ENCODE measurements at regions not wholly inside any gene's neighbourhood (a gene's known extent, or its start where the extent isn't known, plus 50 kb on each side); places are given as distances from the start of the nearest gene placed in this dataset.

- DNase-seq, result no peak
- Mint-ChIP-seq H3K4me1 (no peaks in the 10 kb centered on the region), H3K27me3 (ENCODE audit: low read depth in 2 of 2) (no peaks in the 10 kb centered on the region), H3K9me3 (no peaks in the 10 kb centered on the region), H3K27ac (no peak overlapping the region), H3K4me3 (no peak overlapping the region), H3K36me3 (no peaks in the 10 kb centered on the region)
- Histone ChIP-seq H3K9me3 (ENCODE audit: control insufficient read depth, insufficient read depth, low read length) (no peaks in the 10 kb centered on the region), H3K4me3 (ENCODE audit: low read length) (no peak overlapping the region), H3K36me3 (ENCODE audit: control insufficient read depth, insufficient read depth, low read length) (no peaks in the 10 kb centered on the region), H3K27ac (ENCODE audit: low read length) (no peak overlapping the region), H3K4me1 (ENCODE audit: control insufficient read depth, insufficient read depth, low read length) (no peaks in the 10 kb centered on the region), H3K27me3 (ENCODE audit: control insufficient read depth, insufficient read depth, low read length) (no peaks in the 10 kb centered on the region)
- no CpG with 5 or more reads among the region's 1 CpG for WGBS (ENCODE audit: insufficient coverage)
- intact Hi-C loops (cut with micrococcal nuclease), result no loop called here
- no peak for TF ChIP-seq CTCF (IDR thresholded peaks at IDR 0.05)
- no peak for ATAC-seq
Measured at GRCh38 chr9:75599126-75599525, 291.3 kb upstream of the PCSK5 start.

- Histone ChIP-seq H3K27ac (ENCODE audit: low read length) (no peak overlapping the region), H3K9me3 (ENCODE audit: control insufficient read depth, insufficient read depth, low read length) (no peaks in the 10 kb centered on the region), H3K27me3 (ENCODE audit: control insufficient read depth, insufficient read depth, low read length) (no peaks in the 10 kb centered on the region), H3K4me3 (ENCODE audit: low read length) (no peak overlapping the region), H3K36me3 (ENCODE audit: control insufficient read depth, insufficient read depth, low read length) (no peaks in the 10 kb centered on the region), H3K4me1 (ENCODE audit: control insufficient read depth, insufficient read depth, low read length) (peaks cover 2% of the 10 kb centered on the region)
- H3K4me3 Mint-ChIP-seq, result no peak overlapping the region
- no peak for TF ChIP-seq CTCF (IDR thresholded peaks at IDR 0.05)
- H3K27me3 Mint-ChIP-seq (ENCODE audit: low read depth in 2 of 2), result no peaks in the 10 kb centered on the region
- ATAC-seq, result no peak
- DNase-seq, result no peak
- H3K27ac Mint-ChIP-seq, result no peak overlapping the region
- intact Hi-C loops (cut with micrococcal nuclease), result no loop called here
- no peaks in the 10 kb centered on the region for H3K4me1 Mint-ChIP-seq
- no peaks in the 10 kb centered on the region for H3K36me3 Mint-ChIP-seq
- H3K9me3 Mint-ChIP-seq, result peaks cover 0 to 4% of the 10 kb centered on the region in 2 donors
- WGBS (ENCODE audit: insufficient coverage), result 94% methylated on average over 2 of the region's 2 CpGs
Measured at GRCh38 chr9:75601280-75601679, 289.2 kb upstream of the PCSK5 start.

GRCh38 chr9:75602060-75602459 lies 288.4 kb upstream of the PCSK5 start:
- intact Hi-C loops (cut with micrococcal nuclease), result no loop called here
- H3K27ac ChIP-seq (ENCODE audit: low read length), result no peak overlapping the region
- ATAC-seq, result no peak
- peaks cover 2% of the 10 kb centered on the region for H3K4me1 ChIP-seq (ENCODE audit: control insufficient read depth, insufficient read depth, low read length)
- 88% methylated on average over 4 of the region's 4 CpGs for WGBS (ENCODE audit: insufficient coverage)
- no peaks in the 10 kb centered on the region for H3K9me3 ChIP-seq (ENCODE audit: control insufficient read depth, insufficient read depth, low read length)
- H3K9me3 Mint-ChIP-seq, result peaks cover 0 to 6% of the 10 kb centered on the region in 2 donors
- H3K4me3 ChIP-seq (ENCODE audit: low read length), result no peak overlapping the region
- no peaks in the 10 kb centered on the region for H3K27me3 ChIP-seq (ENCODE audit: control insufficient read depth, insufficient read depth, low read length)
- no peaks in the 10 kb centered on the region for H3K36me3 ChIP-seq (ENCODE audit: control insufficient read depth, insufficient read depth, low read length)
- no peak for TF ChIP-seq CTCF (IDR thresholded peaks at IDR 0.05)
- H3K27me3 Mint-ChIP-seq (ENCODE audit: low read depth in 2 of 2), result no peaks in the 10 kb centered on the region
- no peak overlapping the region for H3K4me3 Mint-ChIP-seq
- H3K4me1 Mint-ChIP-seq, result no peaks in the 10 kb centered on the region
- no peak overlapping the region for H3K27ac Mint-ChIP-seq
- H3K36me3 Mint-ChIP-seq, result no peaks in the 10 kb centered on the region
- DNase-seq, result no peak

DNA sequence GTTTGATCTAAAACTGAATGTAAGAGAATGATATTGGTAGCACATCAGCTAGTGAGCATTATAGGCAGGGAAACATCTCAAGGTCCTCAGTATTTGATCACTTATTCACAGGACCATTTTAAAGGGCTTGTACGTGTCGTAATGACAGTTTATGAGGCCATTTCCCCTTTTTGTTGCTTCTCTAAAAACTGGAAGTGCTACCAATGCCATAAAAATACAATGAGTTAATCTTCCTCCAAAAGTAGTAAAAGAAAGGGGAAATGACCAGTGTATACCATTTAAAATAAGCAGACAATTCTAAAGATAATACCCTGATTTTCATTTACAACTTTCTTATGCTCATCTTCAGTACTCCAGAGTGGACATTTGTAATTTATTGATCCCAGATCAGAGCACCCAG lies 285.8 kb upstream of the PCSK5 start:
- Mint-ChIP-seq H3K9me3 (peaks cover 0 to 9% of the 10 kb centered on the region in 2 donors), H3K4me3 (no peak overlapping the region), H3K36me3 (no peaks in the 10 kb centered on the region), H3K4me1 (no peaks in the 10 kb centered on the region), H3K27me3 (ENCODE audit: low read depth in 2 of 2) (no peaks in the 10 kb centered on the region), H3K27ac (no peak overlapping the region)
- ATAC-seq, result no peak
- intact Hi-C loops (cut with micrococcal nuclease), result no loop called here
- Histone ChIP-seq H3K27ac (ENCODE audit: low read length) (no peak overlapping the region), H3K4me3 (ENCODE audit: low read length) (no peak overlapping the region), H3K27me3 (ENCODE audit: control insufficient read depth, insufficient read depth, low read length) (no peaks in the 10 kb centered on the region), H3K36me3 (ENCODE audit: control insufficient read depth, insufficient read depth, low read length) (no peaks in the 10 kb centered on the region), H3K9me3 (ENCODE audit: control insufficient read depth, insufficient read depth, low read length) (no peaks in the 10 kb centered on the region), H3K4me1 (ENCODE audit: control insufficient read depth, insufficient read depth, low read length) (peaks cover 2% of the 10 kb centered on the region)
- WGBS (ENCODE audit: insufficient coverage), result 17% methylated on average over 2 of the region's 2 CpGs
- DNase-seq, result no peak
- no peak for TF ChIP-seq CTCF (IDR thresholded peaks at IDR 0.05)

Measured in natural killer cell (primary cell).